Heart left ventricle (tissue), 16 donors: ENCODE measurements at regions not wholly inside any gene's neighbourhood (a gene's known extent, or its start where the extent isn't known, plus 50 kb on each side); places are given as distances from the start of the nearest gene placed in this dataset.
"Not testable (repeated sequence)": the region's sequence is repeated elsewhere in the genome, so short reads cannot be mapped to it uniquely, and the experiment has no call there.

Source experiments
- ATAC-seq, 4 donors: fragments of 200-7000 bp; cut with Tn5 transposase; one replicate each; pipeline ENCODE4 v1.9.1; 2020 to 2022; ENCODE audit warnings: moderate library complexity in 4 of 4, mild to moderate bottlenecking in 3 of 4, moderate number of reproducible peaks in 1 of 4
- DNase-seq, 5 donors: peaks; one replicate each; pipeline ENCODE4 v3.0.0-alpha.2; 2020
- H3K27ac ChIP-seq, 12 donors: fragments of 200-600 bp; sonication (generic) in 4 of 12; one replicate each; pipeline versions ENCODE4 v1.5.0 to v1.8.0; 2016 to 2022; ENCODE audit warnings: mild to moderate bottlenecking in 2 of 12
- H3K27me3 ChIP-seq, 9 donors: fragments of 200-600 bp; sonication (generic) in 2 of 9; one replicate each; pipeline versions ENCODE4 v1.5.1 to v1.8.0; 2016 to 2022; ENCODE audit warnings: mild to moderate bottlenecking in 3 of 9
- H3K36me3 ChIP-seq, 9 donors: fragments of 200-600 bp; sonication (generic) in 2 of 9; one replicate each; pipeline versions ENCODE4 v1.5.0 to v1.8.0; 2018 to 2022; ENCODE audit warnings: mild to moderate bottlenecking in 2 of 9
- H3K4me1 ChIP-seq, 12 donors: fragments of 200-600 bp; sonication (generic) in 4 of 12; one replicate each; pipeline versions ENCODE4 v1.5.0 to v1.8.0; 2016 to 2022; ENCODE audit warnings: mild to moderate bottlenecking in 3 of 12
- H3K4me3 ChIP-seq, 12 donors: fragments of 200-600 bp; sonication (generic) in 4 of 12; one replicate each; pipeline versions ENCODE4 v1.5.0 to v1.8.0; 2017 to 2022; ENCODE audit warnings: mild to moderate bottlenecking in 9 of 12, moderate library complexity in 4 of 12
- H3K9me3 ChIP-seq, 12 donors: fragments of 200-600 bp; sonication (generic) in 4 of 12; one replicate each; pipeline versions ENCODE4 v1.5.0 to v1.8.0; 2016 to 2022; ENCODE audit warnings: mild to moderate bottlenecking in 1 of 12
- CTCF ChIP-seq, 12 donors: fragments of 200-600 bp; sonication (generic) in 4 of 12; IDR thresholded peaks; one replicate each; pipeline versions ENCODE4 v1.5.0 to v1.8.0; 2018 to 2022; ENCODE audit warnings: antibody characterized with exemption in 12 of 12, mild to moderate bottlenecking in 5 of 12
- POLR2A ChIP-seq, 2 donors: fragments of 450-650 bp; IDR thresholded peaks; one replicate each; pipeline ENCODE4 v1.6.1; 2017; ENCODE audit warnings: antibody characterized with exemption in 2 of 2, mild to moderate bottlenecking in 2 of 2, moderate library complexity in 2 of 2
- WGBS, 4 donors: extraction: QIAGEN DNeasy Blood & Tissue Kit in 2 of 4; methylation state at CpG; one replicate each; pipeline versions ENCODE4 v1.1.5 to v1.1.7; 2013 to 2018; 5-methylcytosine and 5-hydroxymethylcytosine counted together
- intact Hi-C, 10 donors: fragments of 100-400 bp; cut with DNase I; formaldehyde crosslinking; loops; one replicate each; pipeline versions ENCODE4 v1.11.1 to v1.14.2; 2022
- donor health status: ischemic (EF 13 %, LVEDD 7.1; RV severe dilation, severe dysfunction).
- donor health status: healthy with polysubstance abuse.
- donor health status: DM: no; HTN: yes; CAD: no.
- donor health status: DM: no; HTN: no; CAD: no.
- donor health status: ischemic (EF 25% LVEDD 6.9; RV normal size, moderate dysfunction).
- donor health status: ischemic (EF 25% LVEDD 5.7; RV mildly dilated, moderate dysfunction).
- donor health status: healthy.
- donor health status: DM: yes; HTN: yes; CAD: no.
- donor health status: ischemic (EF 35%, LVEDD 5.7; RV mildly dilated, moderate dysfunction).
- donor health status: nonischemic (EF 11% LVEDD 7.7; RV severe dilation, severe dysfunction).
- donor health status: DM: yes; HTN: yes; CAD: no.
- donor health status: PGD.
- donor health status: ischemic (EF 29% LVEDD 5.4; RV normal size, mild dysfunction).
- donor health status: nonischemic (EF 23%, LVEDD 6.1; RV moderate dilation, normal function).

- Histone ChIP-seq H3K9me3 (peaks cover 0 to 18% (median 7%) of the 10 kb centered on the region in 12 donors), H3K4me1 (peaks cover 0 to 5% (median 0%) of the 10 kb centered on the region in 12 donors), H3K4me3 (no peak overlapping the region), H3K36me3 (no peaks in the 10 kb centered on the region), H3K27me3 (no peaks in the 10 kb centered on the region), H3K27ac (no peak overlapping the region)
- DNase-seq (no peak), ATAC-seq (no peak)
- WGBS, 4 donors = 83 to 88% (median 85%) methylated on average over 7 of the region's 7 CpGs
- no peak for TF ChIP-seq CTCF (IDR thresholded peaks at IDR 0.05)
- TF ChIP-seq POLR2A (IDR thresholded peaks at IDR 0.05) = no peak
- intact Hi-C loops = loop anchor here in 2 of 10 donors (10.0 kb wide), 2 partner anchors 534 to 544 kb away; no protein-coding TSS in a partner anchor
Measured at GRCh38 chr10:78660446-78661106, 408.2 kb upstream of the ZMIZ1 start.

GRCh38 chr10:78663721-78664120 is 405.0 kb upstream of the ZMIZ1 start:
- H3K27me3 ChIP-seq = no peaks in the 10 kb centered on the region
- H3K4me3 ChIP-seq = no peak overlapping the region
- ATAC-seq (no peak), DNase-seq (no peak)
- H3K4me1 ChIP-seq = no peaks in the 10 kb centered on the region
- WGBS, 4 donors = 91 to 96% (median 95%) methylated on average over 4 of the region's 4 CpGs
- no peak overlapping the region for H3K27ac ChIP-seq
- peaks cover 0 to 29% (median 7%) of the 10 kb centered on the region in 12 donors for H3K9me3 ChIP-seq
- H3K36me3 ChIP-seq = no peaks in the 10 kb centered on the region
- intact Hi-C loops = loop anchor here in 2 of 10 donors (10.0 kb wide), 2 partner anchors 531 to 541 kb away; no protein-coding TSS in a partner anchor
- TF ChIP-seq POLR2A (IDR thresholded peaks at IDR 0.05) = no peak
- TF ChIP-seq CTCF (IDR thresholded peaks at IDR 0.05) = no peak

- no peak for DNase-seq
- peaks cover 0 to 32% (median 7%) of the 10 kb centered on the region in 12 donors for H3K9me3 ChIP-seq
- no peaks in the 10 kb centered on the region for H3K27me3 ChIP-seq
- intact Hi-C loops = loop anchor here in 2 of 10 donors (10.0 kb wide), 2 partner anchors 530 to 540 kb away; no protein-coding TSS in a partner anchor
- no peak overlapping the region for H3K4me3 ChIP-seq
- no peak for ATAC-seq
- no peak overlapping the region for H3K27ac ChIP-seq
- H3K4me1 ChIP-seq = no peaks in the 10 kb centered on the region
- peak; percentile 17 to 56 (median 40) for TF ChIP-seq CTCF (IDR thresholded peaks at IDR 0.05)
- no peak for TF ChIP-seq POLR2A (IDR thresholded peaks at IDR 0.05)
- 55 to 72% (median 64%) methylated on average over 4 of the region's 4 CpGs for WGBS, 4 donors
- H3K36me3 ChIP-seq = no peaks in the 10 kb centered on the region
Measured at GRCh38 chr10:78664929-78665553, 403.7 kb upstream of the ZMIZ1 start.

GRCh38 chr10:78672918-78673317 is 395.8 kb upstream of the ZMIZ1 start:
- no peak for TF ChIP-seq POLR2A (IDR thresholded peaks at IDR 0.05)
- Histone ChIP-seq H3K9me3 (peaks cover 0 to 22% (median 0%) of the 10 kb centered on the region in 12 donors), H3K4me3 (no peak overlapping the region), H3K27me3 (no peaks in the 10 kb centered on the region), H3K36me3 (no peaks in the 10 kb centered on the region), H3K4me1 (no peaks in the 10 kb centered on the region), H3K27ac (no peak overlapping the region)
- intact Hi-C loops = no loop called here
- 86 to 91% (median 90%) methylated on average over 4 of the region's 4 CpGs for WGBS, 4 donors
- ATAC-seq = no peak
- no peak for DNase-seq

GRCh38 chr10:78681141-78681540 is 387.6 kb upstream of the ZMIZ1 start:
- DNase-seq, H3K4me1 ChIP-seq, H3K27me3 ChIP-seq, H3K27ac ChIP-seq, intact Hi-C loops, H3K36me3 ChIP-seq, ATAC-seq, H3K4me3 ChIP-seq, H3K9me3 ChIP-seq: not testable (repeated sequence)
- WGBS, 4 donors = 92 to 96% (median 94%) methylated on average over 7 of the region's 7 CpGs

- H3K4me3 ChIP-seq, ATAC-seq, H3K4me1 ChIP-seq, H3K27ac ChIP-seq, H3K27me3 ChIP-seq, H3K9me3 ChIP-seq, intact Hi-C loops, DNase-seq, H3K36me3 ChIP-seq: not testable (repeated sequence)
- WGBS, 4 donors = 83 to 90% (median 87%) methylated on average over 7 to 10 of the region's 10 CpGs
Measured at GRCh38 chr10:78681986-78682385, 386.8 kb upstream of the ZMIZ1 start.
